HL-60 (cell line): ENCODE measurements at regions not wholly inside any gene's neighbourhood (a gene's known extent, or its start where the extent isn't known, plus 50 kb on each side); places are given as distances from the start of the nearest gene placed in this dataset.

ENCODE experiments used
- CTCF ChIP-seq: IDR thresholded peaks from one replicate; pipeline ENCODE4 v1.5.1; 2011; ENCODE audit warnings: low read length, control low read depth, inconsistent platforms; ENCODE audit not compliant: insufficient read depth
- GABPA ChIP-seq: IDR thresholded peaks from 2 replicates; pipeline ENCODE4 v1.6.1; 2012; ENCODE audit warnings: low read depth
- POLR2AphosphoS5 ChIP-seq: IDR thresholded peaks from 2 replicates; pipeline ENCODE4 v1.6.1; 2012; ENCODE audit warnings: low read depth

GRCh38 chr2:12451726-12452125 lies 265.0 kb upstream of the TRIB2 start:
- TF ChIP-seq CTCF: no peak
- TF ChIP-seq POLR2AphosphoS5: no peak
- TF ChIP-seq GABPA: no peak
